HG03457 (cell line): ENCODE measurements at regions not wholly inside any gene's neighbourhood (a gene's known extent, or its start where the extent isn't known, plus 50 kb on each side); places are given as distances from the start of the nearest gene placed in this dataset.
"Not testable (repeated sequence)": the region's sequence is repeated elsewhere in the genome, so short reads cannot be mapped to it uniquely, and the experiment has no call there.

Experiments
- ATAC-seq: cut with Tn5 transposase; IDR thresholded peaks from one replicate; pipeline ENCODE4 v1.9.1; 2021; ENCODE audit warnings: moderate number of reproducible peaks; ENCODE audit not compliant: unreplicated experiment

DNA sequence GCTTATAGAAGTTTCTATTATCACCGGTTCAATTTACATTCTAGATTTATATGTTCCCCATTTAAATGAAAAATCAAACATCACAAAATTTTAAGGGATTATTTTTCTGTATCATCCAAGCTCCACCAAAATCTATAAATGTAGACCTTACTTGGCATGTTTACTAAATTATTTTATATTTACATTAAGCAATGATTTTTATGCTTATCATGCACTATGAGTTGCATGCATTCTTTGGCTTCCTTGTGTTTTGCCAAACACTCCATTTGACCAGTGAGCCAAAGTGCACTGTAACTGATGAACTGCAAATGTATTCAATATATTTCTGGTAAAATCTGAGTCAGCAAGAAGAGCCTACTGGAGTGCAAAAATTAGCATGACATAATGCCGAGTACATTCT, 595.5 kb upstream of the PCDH7 start:
- ATAC-seq = not testable (repeated sequence)

DNA sequence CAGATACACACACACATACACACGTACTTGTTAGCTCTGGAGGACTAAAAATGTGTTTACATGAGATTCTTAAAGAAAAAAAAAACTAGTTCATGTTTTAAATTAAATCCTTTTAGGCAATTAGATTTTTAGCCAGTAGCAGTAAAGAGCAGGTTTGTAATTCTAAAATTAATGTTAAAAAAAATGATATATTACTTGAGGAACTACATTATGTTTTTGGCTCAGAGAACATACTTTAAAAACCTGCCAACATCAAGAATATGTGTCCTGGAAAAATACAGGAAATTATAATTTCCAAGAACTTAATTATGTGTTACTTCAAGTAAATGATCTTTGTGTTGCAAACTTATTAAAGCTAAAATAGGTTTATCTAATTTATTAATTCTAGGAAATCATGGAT, 594.3 kb upstream of the PCDH7 start:
- no peak for ATAC-seq

DNA sequence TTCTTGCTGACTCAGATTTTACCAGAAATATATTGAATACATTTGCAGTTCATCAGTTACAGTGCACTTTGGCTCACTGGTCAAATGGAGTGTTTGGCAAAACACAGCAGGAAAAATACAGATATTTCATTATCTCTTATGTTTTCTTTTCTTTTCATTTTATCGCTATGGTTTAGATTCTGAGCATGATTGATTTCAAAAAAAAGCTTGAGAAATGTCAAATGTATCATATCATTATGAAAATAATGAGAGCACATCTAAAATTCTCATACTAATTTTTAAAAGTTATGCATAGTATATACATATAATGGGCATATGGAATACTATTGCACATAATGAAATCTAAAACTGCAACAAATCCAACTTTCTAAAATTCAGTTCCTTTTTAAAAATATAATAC, 593.8 kb upstream of the PCDH7 start:
- ATAC-seq = no peak

DNA sequence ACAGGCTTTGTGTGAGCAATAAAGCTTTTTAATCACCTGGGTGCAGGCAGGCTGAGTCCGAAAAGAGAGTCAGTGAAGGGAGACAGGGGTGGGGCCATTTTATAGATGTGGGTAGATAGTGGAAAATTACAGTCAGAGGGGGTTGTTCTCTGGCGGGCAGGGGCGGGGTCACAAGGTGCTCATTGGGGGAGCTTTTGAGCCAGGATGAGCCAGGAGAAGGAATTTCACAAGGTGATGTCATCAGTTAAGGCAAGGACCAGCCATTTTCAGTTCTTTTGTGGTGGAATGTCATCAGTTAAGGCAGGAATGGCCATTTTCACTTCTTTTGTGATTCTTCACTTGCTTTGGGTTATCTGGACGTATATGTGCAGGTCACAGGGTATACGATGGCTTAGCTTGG, 571.3 kb upstream of the PCDH7 start:
- ATAC-seq = not testable (repeated sequence)

DNA sequence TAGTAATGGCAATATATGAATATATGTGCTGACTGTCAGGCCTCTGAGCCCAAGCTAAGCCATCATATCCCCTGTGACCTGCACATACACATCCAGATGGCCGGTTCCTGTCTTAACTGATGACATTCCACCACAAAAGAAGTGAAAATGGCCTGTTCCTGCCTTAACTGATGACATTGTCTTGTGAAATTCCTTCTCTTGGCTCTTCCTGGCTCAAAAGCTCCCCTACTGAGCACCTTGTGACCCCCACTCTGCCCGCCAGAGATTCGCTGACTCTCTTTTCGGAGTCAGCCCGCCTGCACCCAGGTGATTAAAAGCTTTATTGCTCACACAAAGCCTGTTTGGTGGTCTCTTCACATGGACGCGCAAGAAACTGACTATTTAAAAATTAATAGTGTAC, 570.6 kb upstream of the PCDH7 start:
- not testable (repeated sequence) for ATAC-seq

DNA sequence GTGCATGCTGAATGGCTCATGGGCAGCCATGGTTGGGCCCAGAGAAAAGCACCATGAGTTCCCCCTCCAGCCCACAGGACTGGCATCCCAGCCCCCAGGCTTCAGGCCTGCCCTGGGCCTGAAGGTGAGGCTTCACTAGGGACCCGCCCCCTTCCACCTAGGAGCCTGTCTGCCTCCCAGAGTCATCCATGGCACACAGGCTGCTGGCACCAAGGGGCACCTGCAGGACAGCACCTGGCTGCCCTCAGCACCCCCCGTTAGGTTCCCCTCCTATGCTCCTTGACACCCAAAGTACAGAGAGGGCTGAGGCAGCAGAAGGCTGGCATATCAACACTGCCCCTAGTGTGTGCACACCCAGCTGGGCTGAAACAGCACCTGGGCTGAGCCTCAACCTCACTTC, 566.7 kb upstream of the PCDH7 start:
- ATAC-seq = no peak

DNA sequence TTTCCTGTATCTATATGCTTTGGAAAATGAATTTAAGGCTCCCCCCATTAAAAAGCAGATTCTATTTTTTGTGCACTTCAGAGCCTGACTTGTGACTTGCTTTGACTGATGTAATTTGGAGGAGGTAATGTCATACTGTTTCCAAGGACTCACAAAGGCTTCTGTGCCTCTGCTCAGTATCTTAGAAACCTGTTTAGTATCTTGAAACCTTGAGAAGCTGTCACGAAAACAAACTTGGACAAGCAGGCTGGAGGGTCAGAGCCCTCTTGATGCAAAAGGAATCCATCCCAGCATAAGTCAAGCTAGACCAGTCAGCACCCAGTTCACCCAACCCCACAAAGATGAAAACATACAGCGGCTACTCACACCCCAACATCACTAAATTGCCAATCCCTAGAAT, 560.0 kb upstream of the PCDH7 start:
- no peak for ATAC-seq

DNA sequence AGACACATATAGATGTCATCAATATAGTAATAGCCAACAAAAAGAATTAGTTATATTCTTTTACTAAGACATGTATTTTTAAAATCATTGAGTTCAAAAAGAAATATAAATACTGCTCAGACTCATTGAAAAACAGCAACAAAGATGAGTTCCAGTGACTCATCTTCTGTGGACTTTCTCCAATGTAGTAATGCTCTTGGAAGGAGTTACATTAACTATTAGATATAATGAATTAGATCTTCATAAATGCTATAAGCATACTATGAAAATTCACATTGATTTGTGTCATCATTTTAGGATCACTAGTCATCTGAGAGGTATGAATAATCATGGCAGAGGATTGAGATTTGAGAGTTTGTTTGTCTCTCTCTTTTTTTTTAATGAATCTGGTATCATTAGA, 547.8 kb upstream of the PCDH7 start:
- no peak for ATAC-seq

DNA sequence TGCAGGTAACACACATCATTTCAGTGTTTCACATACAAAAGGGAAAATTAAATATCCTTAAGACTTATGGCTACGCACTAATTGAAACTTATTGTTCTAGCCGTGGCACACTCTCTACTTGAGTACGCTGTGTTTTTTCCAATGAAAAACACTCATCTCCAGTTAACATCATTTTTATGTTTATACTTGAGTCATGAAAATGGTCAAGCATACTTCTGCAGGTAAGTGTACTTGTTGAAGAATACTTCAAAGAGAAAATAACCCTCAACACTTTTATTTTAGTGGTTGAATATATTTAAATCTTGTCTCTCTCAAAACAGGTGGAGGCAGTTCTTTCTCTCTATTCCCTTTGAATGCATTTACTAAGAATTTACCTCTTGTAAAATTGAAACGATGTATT, 538.7 kb upstream of the PCDH7 start:
- ATAC-seq = no peak

DNA sequence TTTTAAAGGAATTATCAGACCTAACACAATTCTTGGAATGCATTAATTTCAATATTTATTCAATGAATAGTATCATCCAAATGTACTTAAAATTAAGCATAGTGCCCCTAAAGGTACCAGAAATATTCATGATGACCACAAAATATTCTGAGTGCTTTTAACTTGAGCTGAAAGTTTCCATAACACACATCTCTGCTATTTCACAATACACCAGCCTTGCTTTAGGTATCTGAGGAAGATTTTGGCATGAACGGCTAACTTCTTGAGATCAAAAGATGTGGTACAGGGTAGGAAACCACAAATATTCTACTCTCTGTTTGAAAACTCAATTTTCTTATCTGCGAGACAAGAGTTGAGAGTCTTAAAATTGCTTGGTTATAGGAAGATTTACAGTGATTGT, 538.3 kb upstream of the PCDH7 start:
- ATAC-seq = no peak

DNA sequence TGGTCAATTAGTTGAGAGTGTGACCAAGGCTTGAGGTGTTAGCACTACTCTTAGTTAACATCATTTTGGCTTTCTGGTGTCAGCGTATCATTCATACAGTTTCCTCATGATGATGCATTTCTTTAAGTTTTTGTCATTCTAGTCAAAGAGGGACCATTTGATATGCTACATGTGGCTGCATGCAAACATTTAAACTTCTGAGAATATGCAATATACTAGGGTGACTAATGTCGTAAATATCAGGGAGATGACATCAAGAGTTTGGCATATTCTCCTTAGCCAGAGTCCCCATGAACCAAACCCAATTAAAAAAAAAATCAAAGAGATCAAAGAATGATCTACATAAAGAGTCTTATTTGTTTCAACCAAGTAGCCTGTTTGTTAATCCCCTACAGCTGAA, 537.4 kb upstream of the PCDH7 start:
- no peak for ATAC-seq

DNA sequence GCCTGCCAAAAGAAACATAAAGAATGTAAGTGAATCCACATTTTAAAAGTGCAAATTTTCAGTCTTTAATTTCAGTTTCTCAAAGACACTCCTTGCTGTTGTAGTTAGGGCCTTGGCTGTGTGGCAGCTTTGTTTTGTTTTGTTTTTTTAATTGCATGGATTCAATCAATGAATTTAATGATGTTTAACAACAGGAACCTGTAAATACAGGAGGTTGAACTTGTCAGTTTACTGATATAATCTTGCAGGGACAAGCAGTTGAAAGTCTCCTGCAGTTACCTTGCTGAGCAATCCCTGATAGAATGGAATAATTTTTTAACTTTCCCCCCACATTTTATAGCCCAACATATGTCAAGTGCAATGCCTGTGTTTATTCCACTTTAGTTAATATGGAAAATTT, 528.3 kb upstream of the PCDH7 start:
- ATAC-seq = no peak

DNA sequence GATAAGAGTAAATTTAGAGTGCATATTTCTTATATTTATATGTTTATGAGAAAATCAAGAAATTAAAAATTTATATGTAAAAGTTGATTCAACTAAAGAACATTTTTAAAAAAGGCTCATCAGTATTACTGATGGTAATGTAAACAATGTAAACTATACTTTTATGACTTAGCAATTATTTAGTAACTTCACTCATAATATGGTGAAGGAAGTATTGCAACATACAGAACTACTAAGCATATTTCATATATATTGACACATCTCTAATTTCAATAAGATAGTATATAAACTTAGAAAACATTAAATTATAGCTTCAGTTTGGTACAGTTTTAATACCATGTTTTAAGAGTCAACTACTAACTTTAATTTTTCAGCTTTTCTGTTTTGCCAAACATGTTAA, 512.8 kb upstream of the PCDH7 start:
- no peak for ATAC-seq

DNA sequence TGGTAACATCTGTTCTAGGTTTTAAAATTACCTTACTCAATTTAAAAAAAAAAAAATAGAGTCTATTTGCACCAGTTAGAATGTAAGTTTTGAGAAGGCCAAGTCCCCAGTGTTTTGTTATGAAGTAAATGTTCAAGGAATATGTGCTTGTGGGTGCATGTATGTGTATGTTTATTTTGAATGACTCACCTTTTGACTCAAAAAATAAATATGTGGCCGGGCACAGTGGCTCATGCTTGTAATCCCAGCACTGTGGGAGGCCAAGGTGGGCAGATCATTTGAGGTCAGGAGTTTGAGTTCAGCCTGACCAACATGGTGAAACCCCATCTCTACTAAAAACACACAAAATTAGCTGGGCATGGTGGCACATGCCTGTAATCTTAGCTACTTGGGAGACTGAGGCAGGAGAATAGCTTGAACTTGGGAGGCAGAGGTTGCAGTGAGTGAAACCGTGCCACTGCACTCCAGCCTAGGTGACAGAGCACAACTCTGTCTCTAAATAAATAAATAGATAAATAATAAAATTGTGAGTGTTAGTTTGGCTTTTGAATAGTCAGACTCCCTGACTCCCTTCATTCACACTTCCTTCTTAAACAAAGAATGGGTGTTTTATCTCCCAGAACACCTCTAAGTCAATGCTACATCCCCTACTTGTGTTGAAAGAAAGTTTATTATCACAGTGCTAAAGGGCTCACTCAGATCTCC, 511.3 kb upstream of the PCDH7 start:
- ATAC-seq = no peak

DNA sequence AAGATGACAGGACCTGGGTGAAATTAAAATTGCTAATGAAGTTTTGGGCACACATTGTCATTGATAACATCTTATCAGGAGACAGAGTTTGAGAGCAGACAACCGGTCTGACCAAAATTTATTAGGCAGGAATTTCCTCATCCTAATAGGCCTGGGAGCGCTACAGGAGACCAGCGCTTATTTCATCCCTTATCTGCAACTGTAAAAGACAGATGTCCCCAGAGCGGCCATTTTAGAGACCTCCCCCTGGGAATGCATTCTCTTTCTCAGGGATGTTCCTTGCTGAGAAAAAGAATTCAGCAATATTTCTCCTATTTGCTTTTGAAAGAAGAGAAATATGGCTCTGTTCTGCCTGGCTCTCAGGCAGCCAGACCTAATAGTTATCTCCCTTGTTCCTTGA, 504.2 kb upstream of the PCDH7 start:
- not testable (repeated sequence) for ATAC-seq

DNA sequence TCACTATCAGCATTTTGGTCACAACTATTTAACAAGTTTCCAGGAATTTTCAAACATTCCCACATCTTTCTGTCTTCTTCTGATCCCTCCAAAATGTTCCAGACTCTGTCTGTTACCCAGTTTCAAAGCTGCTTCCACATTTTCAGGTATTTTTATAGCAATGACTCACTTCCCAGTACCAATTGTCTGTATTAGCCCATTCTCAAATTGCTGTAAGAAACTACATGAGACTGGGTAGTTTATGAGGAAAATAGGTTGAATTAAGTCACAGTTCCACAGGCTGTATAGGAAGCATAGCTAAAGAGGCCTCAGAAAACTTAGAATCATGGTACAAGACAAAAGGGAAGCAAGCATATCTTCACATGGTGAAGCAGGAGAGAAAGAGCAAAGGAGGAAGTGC, 475.0 kb upstream of the PCDH7 start:
- no peak for ATAC-seq

DNA sequence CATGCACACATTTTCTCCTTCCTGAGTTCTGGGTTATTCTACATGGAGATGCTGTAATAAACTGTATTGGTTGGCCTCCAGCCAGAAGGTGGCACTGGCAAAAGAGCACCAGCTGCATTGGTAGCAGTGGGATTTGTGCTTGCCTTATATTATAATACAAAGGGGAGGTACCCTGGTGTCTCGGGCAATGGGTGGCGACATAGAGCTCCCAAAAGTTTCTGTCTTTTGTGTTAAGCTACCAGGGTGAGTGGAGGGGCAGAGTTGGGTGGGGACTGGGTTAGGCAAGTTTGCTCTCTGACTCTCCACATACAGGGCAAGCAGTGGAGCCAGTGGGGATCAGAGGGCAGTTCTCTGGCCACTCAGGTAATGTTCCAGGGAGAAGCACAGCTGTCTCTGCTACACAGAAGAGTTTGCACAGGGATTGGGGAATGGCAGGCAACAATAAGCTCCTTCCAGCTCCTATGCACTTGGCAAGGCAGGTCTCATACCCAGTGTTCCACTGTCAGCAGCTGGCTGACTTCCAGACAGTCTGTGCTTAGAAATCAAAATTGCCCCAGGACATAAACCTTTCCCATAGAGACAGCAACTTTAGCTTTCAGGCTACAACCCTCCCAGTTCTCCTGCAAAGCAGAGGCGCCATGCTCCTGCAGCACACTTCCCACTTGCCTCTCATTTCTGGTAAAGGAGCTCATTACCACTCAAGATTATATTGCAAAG, 463.9 kb upstream of the PCDH7 start:
- no peak for ATAC-seq

DNA sequence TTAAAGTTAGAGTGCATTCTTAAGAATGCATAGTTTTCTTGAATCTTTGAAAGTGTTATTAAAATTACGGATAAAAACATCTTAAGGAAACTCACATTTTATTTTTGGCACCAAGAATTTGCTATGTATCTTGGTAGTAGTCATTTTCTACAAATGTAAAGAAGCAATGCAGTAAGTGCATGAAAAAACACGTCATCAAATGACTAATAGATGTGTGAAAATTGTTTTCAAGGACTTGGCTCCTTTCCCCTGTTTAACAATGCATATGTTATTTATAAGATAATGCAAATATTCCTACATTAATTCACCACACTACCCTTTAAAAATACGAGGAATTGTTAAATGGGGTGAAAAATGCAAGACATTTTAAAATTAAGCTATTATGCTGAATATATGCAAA, 461.2 kb upstream of the PCDH7 start:
- no peak for ATAC-seq

DNA sequence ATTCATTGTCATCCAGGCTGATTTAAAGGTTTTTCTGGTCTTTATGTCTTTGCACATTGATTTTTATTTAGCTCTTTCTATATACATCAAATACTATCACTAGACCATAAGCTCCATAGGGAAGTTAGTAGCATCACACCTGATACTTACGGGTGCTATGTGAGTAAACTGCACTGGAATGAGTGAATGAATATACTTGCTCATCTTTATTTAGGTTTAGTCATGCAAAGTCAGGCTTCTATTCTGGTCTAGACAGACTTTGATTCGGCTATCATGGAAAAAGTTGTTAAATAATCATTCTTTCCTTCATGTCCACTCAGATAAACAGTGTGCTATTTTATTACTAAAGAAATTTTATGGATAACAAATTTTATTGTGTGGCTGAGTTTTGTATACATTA, 457.8 kb upstream of the PCDH7 start:
- no peak for ATAC-seq

DNA sequence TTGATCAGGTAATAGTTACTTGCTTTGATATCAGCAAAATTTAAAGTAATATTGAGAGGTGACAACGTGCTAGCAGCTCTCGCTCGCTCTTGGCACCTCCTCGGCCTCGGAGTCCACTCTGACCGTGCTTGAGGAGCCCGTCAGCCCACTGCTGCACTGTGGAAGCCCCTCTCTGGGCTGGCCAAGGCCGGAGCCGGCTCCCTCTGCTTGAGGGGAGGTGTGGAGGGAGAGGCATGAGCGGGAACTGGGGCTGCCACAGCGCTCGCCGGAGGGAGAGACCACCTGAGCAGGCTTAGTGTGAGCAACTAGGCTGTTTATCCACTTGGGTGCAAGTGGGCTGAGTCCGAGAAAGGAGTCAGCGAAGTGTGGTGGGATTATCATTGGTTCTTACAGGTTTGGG, 455.7 kb upstream of the PCDH7 start:
- ATAC-seq = no peak

DNA sequence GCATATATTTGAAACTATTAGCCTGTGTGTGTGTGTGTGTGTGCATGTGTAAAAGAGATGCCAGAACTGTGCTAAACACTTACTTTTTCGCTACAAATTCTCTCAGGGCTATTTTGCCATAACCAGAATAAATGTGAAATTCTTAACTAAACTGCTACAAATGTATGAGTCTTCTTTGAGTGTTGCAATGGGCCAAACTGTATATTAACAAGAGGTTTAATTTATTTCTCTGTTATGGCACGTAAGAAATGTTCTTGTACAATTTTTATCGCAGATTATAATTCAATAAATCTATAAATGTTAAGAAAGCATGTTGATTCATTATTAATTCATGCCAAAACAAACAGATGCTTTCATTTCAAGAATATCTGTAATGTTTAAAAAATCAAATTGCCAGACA, 454.5 kb upstream of the PCDH7 start:
- ATAC-seq = no peak

DNA sequence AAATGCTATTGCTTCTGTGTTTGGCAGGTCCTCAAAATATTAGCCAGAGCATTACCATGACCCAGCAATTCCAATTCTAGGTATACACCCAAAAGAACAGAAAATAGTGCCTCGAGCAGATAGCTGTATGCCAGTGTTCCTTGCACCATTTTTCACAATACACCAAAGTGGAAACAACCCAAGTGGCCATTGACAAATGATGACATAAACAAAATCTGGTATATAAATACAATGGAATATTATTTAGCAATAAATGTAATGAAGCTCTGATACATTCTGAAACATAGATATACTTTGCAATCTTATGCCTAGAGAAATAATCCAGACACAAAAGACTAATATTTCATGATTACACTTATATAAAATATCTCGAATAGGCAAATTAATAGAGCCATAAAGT, 451.8 kb upstream of the PCDH7 start:
- ATAC-seq = no peak

DNA sequence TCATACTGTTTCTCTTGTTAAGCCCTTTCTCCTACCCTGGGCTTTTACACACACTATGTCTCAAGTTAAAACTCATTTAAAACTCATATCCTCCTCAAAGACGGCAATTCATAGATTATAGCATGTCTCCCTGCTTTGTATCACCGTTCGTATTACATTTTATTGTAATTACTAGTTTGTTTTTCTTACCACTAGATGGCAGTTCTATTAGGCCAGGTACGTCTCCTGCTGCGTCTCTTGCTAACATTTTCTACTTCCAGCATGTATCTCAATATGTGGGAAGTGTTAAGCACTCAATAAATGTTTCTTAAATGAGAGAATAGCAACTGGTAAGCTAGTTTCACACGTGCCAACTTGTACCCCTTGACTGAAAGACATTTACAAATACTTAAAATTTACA, 450.3 kb upstream of the PCDH7 start:
- ATAC-seq = no peak
